CD4-positive, alpha-beta T cell treated with Interleukin-15 for 4 hours (primary cell): ENCODE measurements at regions not wholly inside any gene's neighbourhood (a gene's known extent, or its start where the extent isn't known, plus 50 kb on each side); places are given as distances from the start of the nearest gene placed in this dataset.

ENCODE experiments used
- DNase-seq: peaks from one replicate; pipeline ENCODE4 v3.0.0-alpha.2; 2020; ENCODE audit warnings: low spot score

GRCh38 chr5:107293541-107294210 is 377.1 kb downstream of the EFNA5 start:
- DNase-seq, result no peak

GRCh38 chr5:107291866-107292265 is 378.9 kb downstream of the EFNA5 start:
- no peak for DNase-seq

- no peak for DNase-seq
Observed at GRCh38 chr5:107290780-107291398, 379.8 kb downstream of the EFNA5 start.

- DNase-seq, result no peak
Observed at GRCh38 chr5:107289030-107289714, 381.6 kb downstream of the EFNA5 start.

GRCh38 chr5:107286447-107287098 is 384.2 kb downstream of the EFNA5 start:
- DNase-seq, result no peak

- no peak for DNase-seq
Observed at GRCh38 chr5:107285772-107286171, 385.0 kb downstream of the EFNA5 start.

GRCh38 chr5:107284822-107285525 is 385.8 kb downstream of the EFNA5 start:
- DNase-seq, result no peak

- no peak for DNase-seq
Observed at GRCh38 chr5:107282061-107282460, 388.7 kb downstream of the EFNA5 start.

- no peak for DNase-seq
Observed at GRCh38 chr5:107278774-107279173, 392.0 kb downstream of the EFNA5 start.

GRCh38 chr5:107277485-107278125 is 393.1 kb downstream of the EFNA5 start:
- no peak for DNase-seq

GRCh38 chr5:107275333-107275732 is 395.4 kb downstream of the EFNA5 start:
- DNase-seq, result no peak

GRCh38 chr5:107274571-107274970 is 396.2 kb downstream of the EFNA5 start:
- no peak for DNase-seq

GRCh38 chr5:107272954-107273353 is 397.8 kb downstream of the EFNA5 start:
- no peak for DNase-seq

GRCh38 chr5:107272509-107272908 is 398.2 kb downstream of the EFNA5 start:
- no peak for DNase-seq

- DNase-seq, result no peak
Observed at GRCh38 chr5:107271682-107272350, 398.9 kb downstream of the EFNA5 start.

- DNase-seq, result no peak
Observed at GRCh38 chr5:107270561-107270960, 400.2 kb downstream of the EFNA5 start.

- no peak for DNase-seq
Observed at GRCh38 chr5:107269678-107270077, 401.1 kb downstream of the EFNA5 start.

- DNase-seq, result no peak
Observed at GRCh38 chr5:107269256-107269655, 401.5 kb downstream of the EFNA5 start.

- no peak for DNase-seq
Observed at GRCh38 chr5:107268241-107268640, 402.5 kb downstream of the EFNA5 start.

GRCh38 chr5:107266100-107266499 is 404.6 kb downstream of the EFNA5 start:
- DNase-seq, result no peak

GRCh38 chr5:107265193-107265592 is 405.5 kb downstream of the EFNA5 start:
- DNase-seq, result no peak
